GM19455 (cell line): ENCODE measurements at regions not wholly inside any gene's neighbourhood (a gene's known extent, or its start where the extent isn't known, plus 50 kb on each side); places are given as distances from the start of the nearest gene placed in this dataset.

Source experiments
- ATAC-seq: cut with Tn5 transposase; IDR thresholded peaks from one replicate; pipeline ENCODE4 v1.9.1; 2021; ENCODE audit not compliant: unreplicated experiment

DNA sequence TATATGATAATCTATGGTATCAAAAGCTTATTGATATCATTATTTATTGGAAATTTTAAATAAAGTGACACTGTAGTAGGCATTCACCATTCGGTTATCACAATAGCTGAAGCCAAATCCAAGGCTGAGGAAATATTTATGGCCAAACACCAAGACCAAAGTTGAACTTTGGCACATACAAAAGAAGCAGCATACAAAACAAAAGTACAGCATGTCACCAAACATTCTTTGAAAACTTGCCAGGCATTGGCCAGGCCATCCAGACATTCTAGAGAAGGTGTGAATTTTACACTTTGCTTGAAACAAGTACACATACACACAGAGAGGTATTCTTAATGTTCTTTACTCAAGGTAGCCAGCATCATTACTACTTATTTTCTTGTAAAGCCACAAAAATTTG, 544.4 kb upstream of the CXADR start:
- ATAC-seq: no peak

DNA sequence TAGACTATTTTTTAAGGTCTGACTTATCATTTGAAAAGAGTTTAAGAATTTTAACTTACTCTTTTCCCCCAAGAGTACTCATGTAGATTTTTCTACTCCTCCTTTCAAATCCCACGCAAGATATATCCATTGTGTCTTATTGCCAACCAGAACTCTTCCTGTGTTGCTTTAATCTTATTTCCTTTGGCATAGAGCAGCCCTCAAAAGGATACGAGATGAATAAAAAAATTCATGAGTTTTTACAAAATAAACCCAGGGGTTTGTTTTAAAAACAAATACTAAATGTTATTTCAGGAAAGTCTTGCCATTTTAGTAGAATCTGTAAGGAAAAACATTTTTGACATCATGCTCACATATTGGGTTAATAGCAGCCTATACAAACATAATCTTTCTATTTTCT, 543.2 kb upstream of the CXADR start:
- no peak for ATAC-seq

DNA sequence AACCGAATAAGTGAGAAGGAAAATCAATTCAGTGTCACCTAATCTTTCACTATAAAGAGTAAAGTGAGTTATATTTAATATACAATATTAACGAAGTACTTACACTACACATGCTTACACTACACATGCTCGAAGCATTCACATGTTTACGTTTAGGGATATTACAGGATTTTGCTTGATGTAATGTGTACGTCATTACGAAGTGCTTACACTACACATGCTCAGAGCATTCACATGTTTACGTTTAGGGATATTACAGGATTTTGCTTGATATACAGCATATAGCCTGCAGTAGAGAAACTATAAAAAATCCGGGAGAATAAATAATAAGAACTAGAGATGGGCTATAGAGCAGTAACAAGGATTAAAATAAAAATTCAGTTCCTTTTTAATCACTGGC, 538.8 kb upstream of the CXADR start:
- no peak for ATAC-seq

DNA sequence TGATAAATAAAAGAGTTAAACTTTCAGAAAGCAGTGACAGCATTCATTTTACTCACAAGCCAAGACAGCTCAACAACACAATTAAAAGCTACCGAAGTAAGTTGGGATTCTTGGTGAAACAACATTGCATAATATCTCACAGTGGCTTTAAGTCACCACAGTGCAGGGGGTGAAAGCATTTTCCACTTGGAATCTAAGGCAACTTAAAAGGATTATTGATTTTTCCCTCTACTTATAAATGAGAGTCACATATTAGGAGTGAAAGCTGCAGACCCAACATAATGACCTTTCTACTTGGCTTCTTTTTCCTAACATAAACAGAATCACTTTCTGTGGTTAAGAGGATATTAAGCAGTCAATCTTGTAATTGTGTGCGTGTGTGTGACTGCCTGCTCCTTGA, 536.6 kb upstream of the CXADR start:
- no peak for ATAC-seq

DNA sequence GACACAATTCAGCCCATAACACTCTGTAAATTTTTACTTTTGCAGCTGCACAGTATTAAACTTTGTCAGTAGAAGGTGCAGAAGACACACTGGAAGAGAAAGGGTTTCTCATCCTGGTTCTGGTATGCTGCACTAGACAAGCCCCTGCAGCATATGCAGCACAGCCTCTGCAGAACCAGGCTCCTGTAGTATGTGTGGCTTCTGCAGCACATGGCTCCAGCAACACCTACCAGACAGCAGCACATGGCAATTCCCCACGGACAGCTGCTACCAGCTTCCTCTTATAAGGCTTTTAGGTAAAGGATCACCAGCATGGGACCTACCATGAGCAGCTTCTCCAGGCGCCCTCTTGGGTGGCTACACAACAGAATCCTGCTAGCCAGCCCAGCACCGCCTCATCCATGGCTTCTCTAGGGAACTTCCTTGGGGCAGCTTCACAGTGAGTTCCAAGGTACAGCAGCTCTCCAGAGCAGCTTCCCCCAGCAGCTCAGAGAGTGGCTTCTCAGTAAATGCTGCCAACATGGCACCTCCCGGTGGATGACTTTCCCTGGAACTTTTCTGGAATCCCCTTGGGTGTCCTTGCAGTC, 534.4 kb upstream of the CXADR start:
- ATAC-seq: no peak

DNA sequence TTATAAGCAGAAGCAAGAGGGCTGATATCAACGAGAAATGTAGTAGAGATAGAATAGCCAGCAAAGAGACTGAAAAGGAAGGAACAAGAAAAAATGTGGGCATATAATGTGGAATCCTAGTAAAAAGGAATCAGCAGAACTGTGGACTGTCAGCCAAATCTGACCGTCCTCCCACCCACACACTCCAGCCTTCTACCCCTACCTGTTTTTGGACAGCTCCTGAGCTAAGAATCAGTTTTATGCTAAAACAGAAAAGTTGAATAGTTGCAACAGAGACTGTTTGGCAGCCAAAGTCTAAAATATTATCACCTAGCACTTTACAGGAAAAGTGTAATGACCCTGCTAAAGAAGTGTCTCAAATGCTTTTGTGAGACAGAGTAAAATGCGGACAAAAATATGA, 533.3 kb upstream of the CXADR start:
- ATAC-seq: no peak

DNA sequence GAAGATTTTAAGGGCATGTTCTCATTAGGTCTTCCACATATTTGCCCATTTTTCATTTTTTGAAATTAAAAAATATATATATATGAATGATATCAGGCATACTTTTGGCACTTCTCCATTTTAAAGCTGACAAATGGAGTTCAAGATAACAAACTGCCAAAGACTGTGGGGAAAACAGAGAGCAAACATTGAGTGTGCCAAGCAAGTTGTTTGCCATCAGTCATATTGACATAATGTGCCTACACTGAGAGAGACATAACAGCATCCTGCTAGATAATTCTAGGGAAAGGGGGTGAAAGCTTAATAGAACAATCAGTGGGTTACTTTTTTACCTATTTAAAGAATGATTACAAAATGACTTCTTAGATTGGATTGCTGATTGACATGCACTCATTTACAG, 529.4 kb upstream of the CXADR start:
- no peak for ATAC-seq

DNA sequence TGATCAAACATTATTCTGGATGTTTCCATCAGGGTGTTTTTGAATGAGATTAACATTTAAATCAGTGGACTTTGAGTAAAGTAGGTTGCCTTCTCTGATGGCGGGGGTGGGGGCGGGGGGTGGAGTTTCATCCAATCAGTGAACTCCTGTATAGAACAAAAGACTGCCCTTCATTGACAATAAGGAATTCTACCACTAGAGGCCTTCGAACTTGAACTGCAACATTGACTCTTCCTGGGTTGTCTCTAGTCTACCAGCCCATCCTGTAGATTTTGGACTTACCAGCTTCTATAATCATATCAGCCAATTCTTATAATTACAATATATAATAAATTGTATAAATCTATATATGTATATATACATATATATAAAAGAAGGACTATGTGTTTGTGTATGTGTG, 520.4 kb upstream of the CXADR start:
- ATAC-seq: no peak

DNA sequence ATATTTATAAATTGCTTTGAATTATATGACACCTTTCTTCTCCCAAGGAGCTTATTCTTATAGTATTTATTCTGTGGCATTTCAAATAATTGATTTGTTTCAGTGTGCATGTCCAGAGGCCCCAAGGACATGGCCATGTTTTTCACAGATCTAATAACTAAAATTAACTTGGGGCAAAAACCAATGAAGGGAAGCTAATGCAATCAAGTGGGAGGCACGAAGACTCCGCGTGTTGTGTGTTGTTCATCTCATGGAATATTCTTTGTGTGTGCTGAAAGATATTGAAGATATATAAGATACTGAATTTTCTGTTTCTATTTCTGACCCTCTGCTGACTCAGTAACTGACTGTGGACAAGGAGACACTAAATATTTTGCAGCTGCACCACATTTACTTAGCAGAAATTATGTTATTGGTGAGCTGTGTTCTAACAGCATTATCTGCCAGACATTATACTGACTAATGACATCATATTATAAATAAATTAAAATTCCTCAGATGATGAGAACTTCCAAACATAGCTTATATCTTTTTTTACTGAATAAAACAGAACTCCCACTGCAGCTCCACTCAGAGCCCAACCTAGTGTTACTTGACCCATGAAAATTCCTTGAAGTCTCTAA, 519.3 kb upstream of the CXADR start:
- no peak for ATAC-seq

DNA sequence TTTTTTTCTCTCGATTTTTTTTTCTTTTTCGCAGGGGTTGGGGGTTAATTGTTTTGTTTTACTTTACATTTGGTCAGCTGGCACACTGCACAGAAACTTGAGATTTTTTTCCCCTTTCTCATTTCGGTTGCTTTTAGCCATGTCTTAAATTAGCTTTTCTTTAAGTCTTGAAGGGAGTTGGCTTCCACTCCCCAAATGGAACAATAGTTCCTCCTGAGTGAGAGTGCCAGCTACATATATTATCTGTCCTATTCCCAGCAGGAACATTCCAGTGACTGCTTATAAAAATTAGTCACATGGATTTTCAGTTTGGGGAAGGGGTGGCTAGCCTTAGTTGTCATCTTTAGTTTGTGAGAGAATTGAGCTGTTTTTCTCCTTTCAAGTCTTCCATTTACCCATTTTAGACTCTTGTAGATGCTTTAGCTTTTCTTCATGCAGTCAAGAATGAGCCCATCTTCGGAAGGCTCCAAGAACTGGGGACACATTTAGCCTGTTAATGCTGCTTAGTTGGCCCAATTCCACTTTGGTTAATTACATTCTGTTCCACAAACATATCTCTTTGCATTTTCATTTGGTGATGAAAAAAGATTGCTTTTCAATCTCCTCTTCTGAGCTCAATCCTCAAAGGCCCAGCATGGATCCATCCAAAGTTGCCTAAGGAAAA, 510.1 kb upstream of the CXADR start:
- no peak for ATAC-seq

DNA sequence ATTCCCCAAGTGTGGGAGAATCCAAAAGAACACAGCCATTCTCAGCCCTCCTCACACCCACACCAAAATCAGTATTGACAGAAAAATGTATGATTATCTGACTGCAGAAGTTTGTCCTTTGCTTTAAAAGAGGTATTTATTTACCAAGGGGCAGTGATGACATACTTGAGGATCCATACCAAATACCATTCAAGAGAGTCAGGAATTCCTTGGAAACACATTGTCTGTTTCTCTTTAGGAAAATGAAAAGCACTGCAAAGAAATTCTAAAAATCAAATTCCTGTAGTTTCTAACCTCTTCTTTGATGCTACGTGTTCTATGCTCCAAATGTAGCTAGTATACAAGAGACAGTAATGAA, 509.6 kb upstream of the CXADR start:
- no peak for ATAC-seq

DNA sequence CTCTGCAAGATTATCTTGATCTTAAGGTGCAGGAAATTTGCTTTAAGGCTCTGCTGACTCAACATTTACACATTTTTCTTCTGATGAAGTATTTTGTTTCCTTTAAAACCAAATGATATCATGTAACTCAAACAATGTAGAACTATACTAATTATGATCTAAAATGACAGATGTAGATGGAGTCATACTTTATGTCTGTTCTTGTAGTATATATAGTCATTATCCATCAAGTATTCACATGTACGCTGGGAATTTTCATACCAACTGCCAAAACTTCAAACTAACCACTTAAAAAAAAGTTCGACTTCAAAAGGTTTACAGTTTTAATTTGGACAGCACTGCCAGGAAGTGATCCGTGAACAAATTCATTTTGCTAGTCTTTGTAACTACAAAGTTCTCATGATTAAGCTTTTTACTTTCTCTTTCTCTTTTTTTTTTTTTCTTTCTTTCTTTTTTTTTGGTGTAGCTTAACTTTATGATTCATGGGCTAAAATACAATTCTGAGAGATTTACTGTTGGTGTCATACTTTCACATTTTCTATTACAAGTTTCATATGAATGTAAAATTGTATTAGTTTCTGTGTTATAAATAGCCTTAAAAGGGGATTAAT, 509.0 kb upstream of the CXADR start:
- no peak for ATAC-seq

DNA sequence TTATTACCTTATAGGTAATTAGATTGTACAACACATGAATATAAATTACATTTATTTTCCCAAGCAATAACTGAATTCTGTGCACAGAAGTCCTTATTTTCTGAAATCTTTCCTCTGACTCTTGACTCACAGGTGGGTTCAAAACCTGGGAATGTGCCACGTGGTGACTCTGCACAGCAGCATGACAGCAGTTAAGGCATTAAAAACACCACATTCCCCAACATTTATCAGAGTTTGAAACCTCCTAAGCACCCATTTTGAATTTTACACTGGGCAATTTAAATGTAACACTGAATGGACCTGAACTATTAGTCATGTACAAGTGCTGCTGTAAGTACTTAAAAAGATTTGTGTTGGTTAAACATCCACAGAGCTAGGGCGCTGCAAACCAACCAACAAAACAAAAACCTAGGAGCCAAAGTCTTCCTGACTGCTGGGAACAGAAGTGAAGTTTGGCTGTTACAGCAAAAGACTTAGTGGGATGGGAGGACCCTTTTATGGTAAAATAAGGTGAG, 480.6 kb upstream of the CXADR start:
- ATAC-seq: no peak

DNA sequence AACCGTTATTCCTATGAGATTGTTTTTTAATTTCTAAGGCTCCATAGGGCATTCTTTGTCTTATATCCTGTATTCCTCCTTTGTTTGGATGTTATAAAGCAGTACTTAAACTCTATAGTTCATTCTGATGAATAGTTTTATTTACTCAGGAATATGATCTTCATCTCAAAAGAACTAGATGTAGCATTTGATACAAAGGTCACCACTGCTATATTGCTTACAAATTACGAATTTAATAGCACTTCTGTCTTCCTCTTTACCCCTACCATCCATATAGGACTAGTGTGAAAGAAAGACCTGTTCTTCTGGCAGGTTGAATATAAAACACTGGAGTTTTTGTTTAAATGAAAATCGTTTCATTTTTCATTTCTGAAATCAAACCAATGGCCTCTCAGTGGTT, 468.1 kb upstream of the CXADR start:
- ATAC-seq: no peak

DNA sequence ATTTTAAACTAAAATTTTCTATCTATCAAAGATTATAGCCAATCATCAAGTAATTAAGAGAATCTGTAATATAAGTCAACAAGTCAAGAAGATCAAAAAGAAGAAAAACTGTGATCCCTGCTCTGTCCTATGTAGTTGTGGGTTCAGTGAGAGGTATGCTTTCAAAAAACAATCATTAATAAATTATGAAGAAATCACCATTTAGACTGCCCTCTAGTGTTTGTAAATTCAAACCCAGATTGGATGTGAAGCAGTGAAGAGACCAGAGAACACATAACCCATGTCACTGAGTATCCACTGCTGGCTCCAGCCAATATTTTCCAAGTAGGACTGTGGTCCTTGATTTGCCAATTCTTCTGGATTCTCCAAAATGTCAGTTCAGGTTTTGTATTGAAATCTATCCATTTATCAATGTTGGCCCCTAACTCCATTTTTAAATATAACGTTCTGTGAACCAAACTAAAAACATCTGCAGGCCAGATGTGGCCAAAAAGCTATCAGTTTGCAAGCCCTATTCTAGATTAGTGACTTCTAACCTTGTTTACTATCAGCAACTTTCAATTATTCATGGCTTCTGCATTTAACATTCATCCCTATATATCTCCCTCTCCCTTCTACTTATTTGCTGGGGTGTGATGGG, 467.5 kb upstream of the CXADR start:
- no peak for ATAC-seq

DNA sequence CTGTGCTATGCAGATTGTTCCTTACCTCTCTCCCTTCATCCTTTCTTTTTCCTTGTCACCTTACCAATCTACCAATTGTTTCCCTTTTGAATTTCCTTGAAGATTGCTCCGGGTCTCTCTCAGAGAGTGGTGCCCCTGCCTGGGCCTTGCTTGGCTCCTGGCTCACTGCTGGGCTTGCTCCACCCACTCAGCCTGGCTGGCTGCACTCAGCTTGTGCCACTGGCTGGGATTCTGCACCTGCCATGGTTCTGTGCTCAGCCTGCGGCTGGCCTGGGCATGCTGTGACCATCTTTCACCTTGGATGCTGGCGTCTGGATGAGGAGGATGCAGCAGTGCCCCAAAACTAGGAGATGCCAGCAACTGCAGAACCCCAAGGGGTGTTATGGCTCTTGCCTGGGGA, 463.9 kb upstream of the CXADR start:
- ATAC-seq: no peak

DNA sequence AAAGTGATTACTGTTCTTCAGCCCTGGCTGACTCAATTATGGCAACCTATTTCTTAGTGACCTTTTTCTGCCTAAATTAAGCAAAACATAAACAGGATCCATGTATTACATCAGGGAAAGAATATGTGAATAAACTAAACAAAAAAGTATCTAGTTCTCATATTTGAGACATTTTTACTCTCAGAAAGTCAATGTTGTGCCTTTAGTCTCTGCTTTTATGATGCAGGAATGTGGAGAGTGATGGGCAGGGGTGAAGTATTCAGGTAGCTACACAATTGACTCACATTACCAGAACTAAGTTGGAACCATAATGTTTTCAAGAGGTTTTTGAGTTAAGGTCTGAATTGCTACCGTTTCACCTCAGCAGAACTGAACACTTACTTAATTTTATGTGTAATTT, 462.7 kb upstream of the CXADR start:
- no peak for ATAC-seq

DNA sequence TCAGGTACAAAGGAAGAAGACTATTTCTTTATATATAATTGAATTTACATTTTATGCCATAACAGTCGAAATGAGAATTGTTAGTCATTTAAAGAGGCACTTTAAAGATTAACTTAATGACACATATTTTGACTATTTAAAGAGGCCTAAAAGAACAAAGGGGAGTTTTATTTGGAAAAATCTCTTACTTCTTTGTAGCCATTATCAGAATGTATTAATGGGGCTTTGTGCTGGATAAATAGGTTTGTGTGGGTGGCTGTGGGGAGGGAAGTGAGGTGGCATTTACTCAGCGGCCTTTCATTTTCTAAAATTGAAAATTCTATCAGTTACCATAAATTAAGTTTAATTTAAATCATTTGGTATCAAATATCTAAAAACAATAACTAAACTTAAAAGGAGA, 462.2 kb upstream of the CXADR start:
- ATAC-seq: no peak

DNA sequence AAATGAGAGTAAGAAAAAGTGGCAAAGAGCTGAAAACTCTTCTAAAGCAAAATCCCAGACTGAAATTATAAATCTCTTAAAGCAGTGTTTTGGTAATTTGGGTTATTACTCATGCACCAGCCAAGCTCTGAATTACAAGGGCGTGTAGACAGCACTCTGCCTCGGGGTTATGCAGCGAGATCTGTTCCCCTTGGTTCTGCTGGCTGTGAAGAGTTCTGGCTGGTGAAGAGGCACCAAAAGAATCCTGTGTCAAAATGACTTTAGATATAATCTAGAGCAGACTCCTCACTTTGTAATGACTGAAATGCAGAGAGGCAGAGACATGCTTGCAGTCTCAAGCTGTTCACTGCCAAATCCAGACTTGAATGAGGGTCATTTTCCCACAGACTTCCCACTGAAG, 461.8 kb upstream of the CXADR start:
- no peak for ATAC-seq

DNA sequence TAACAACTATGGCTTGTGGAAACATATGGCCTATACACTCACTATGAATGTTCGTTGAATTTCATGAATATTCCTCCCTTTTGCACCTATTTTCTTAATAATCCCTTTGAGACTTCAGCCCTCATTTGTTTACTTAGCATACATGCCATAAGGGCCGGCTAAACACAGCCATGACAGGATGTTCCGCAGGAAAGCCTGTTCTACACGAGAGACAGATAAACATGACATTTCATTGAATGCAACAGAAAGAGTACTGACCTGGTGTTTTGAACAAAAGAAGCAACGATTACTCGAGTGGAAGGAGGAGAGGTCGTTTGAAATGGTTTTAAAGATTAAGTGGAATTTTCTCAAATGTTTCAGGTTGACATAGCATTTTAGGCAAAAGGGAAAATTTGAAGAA, 459.5 kb upstream of the CXADR start:
- no peak for ATAC-seq

DNA sequence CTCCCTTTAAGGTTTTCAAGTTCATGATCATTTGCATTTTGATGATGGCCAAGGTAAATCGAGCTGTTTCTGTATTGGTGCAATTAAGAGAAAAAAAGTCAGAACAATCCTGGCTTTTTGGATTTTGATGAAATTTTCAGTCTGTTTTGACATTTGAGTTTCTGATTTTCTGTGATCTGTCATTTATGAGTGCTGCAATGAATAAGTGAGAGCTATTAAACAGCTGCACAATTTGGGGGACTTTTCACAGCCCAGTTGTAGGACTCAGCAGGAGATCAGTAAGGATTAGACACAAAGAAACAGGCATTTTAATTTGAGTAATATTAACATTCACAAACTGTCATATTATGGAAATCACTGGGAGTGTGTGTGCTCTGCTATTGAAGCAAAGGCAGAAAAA, 452.9 kb upstream of the CXADR start:
- ATAC-seq: no peak

DNA sequence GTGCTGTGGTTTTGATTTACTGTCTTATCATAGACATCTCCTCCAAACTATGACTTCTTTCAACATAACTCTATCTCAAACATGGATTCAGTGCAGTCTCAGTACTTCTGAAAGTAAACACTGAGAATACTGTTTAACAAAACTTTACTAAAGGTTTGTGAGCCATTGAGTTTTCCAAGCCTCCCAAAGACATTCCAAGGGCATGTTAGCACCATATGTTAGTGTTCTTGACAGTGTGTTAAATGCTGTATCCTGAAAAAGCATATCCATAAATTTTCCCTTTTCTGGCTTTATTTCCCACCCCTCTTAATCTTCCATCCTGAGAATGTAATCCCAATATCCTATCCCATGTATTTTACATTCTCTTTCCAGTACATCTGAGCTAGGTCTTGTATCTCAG, 446.8 kb upstream of the CXADR start:
- no peak for ATAC-seq
